ENCODE measurements at regions not wholly inside any gene's neighbourhood (a gene's known extent, or its start where the extent isn't known, plus 50 kb on each side); places are given as distances from the start of the nearest gene placed in this dataset.

- no peaks in the 10 kb centered on the region for H3K9me3 ChIP-seq (ENCODE audit: control insufficient read depth, low read length)
- no peak overlapping the region for H3K18ac ChIP-seq (ENCODE audit: low read depth in 1 of 2, low read length in 2 of 2)
- no peak overlapping the region for H2AFZ ChIP-seq (ENCODE audit: low read depth, low read length)
- no peak overlapping the region for H3K4me3 ChIP-seq (ENCODE audit: insufficient read depth in 1 of 2, low read depth in 1 of 2, low read length in 2 of 2)
- H4K91ac ChIP-seq (ENCODE audit: low read length) = no peak overlapping the region
- no peak overlapping the region for H3K14ac ChIP-seq (ENCODE audit: low read length in 2 of 2)
- no peak overlapping the region for H2BK15ac ChIP-seq (ENCODE audit: low read depth, poor library complexity, severe bottlenecking)
- H3K23ac ChIP-seq (ENCODE audit: low read length in 2 of 2) = no peak overlapping the region
- no peak overlapping the region for H3K27ac ChIP-seq (ENCODE audit: low read length, poor library complexity, severe bottlenecking)
- H2BK12ac ChIP-seq (ENCODE audit: low read length in 2 of 2) = no peak overlapping the region
- no peak overlapping the region for H2AK5ac ChIP-seq (ENCODE audit: low read length, severe bottlenecking)
- H3K9ac ChIP-seq (ENCODE audit: low read length) = no peak overlapping the region
- WGBS = 50% methylated on average over 1 of the region's 1 CpG
- no peaks in the 10 kb centered on the region for H3K79me1 ChIP-seq (replicated peaks; ENCODE audit: low read length, poor library complexity, severe bottlenecking)
- H3K4me2 ChIP-seq (ENCODE audit: low read length, poor library complexity, severe bottlenecking) = no peak overlapping the region
- no peak overlapping the region for H2BK5ac ChIP-seq (ENCODE audit: low read depth, low read length, poor library complexity, severe bottlenecking)
- peaks cover 2% of the 10 kb centered on the region for H3K4me1 ChIP-seq (ENCODE audit: control insufficient read depth, insufficient read depth, low read depth, low read length)
- H3K4ac ChIP-seq (ENCODE audit: low read depth in 1 of 2, low read length in 2 of 2) = no peak overlapping the region
- no peak overlapping the region for H4K8ac ChIP-seq (ENCODE audit: low read length)
- no peak overlapping the region for H2BK120ac ChIP-seq (ENCODE audit: low read depth, low read length)
- DNase-seq = no peak
- H3K36me3 ChIP-seq (ENCODE audit: control insufficient read depth in 1 of 2, insufficient read depth in 2 of 2, low read depth in 1 of 2, low read length in 2 of 2) = no peaks in the 10 kb centered on the region
- no peaks in the 10 kb centered on the region for H3K27me3 ChIP-seq (ENCODE audit: control insufficient read depth in 1 of 2, insufficient read depth in 1 of 2, low read length in 2 of 2)
These were observed 1308.6 kb downstream of the ARAP2 start for GRCh38 chr4:34935739-34936138.

- Histone ChIP-seq H2BK120ac (ENCODE audit: low read depth, low read length) (no peak overlapping the region), H3K4me3 (ENCODE audit: insufficient read depth in 1 of 2, low read depth in 1 of 2, low read length in 2 of 2) (peak overlapping the region in 1 of 2 experiments; percentile 4), H2BK5ac (ENCODE audit: low read depth, low read length, poor library complexity, severe bottlenecking) (no peak overlapping the region), H3K79me1 (replicated peaks; ENCODE audit: low read length, poor library complexity, severe bottlenecking) (no peaks in the 10 kb centered on the region), H2BK12ac (ENCODE audit: low read length in 2 of 2) (no peak overlapping the region), H3K9me3 (ENCODE audit: control insufficient read depth, low read length) (no peaks in the 10 kb centered on the region), H3K4ac (ENCODE audit: low read depth in 1 of 2, low read length in 2 of 2) (no peak overlapping the region), H4K91ac (ENCODE audit: low read length) (no peak overlapping the region), H2AFZ (ENCODE audit: low read depth, low read length) (no peak overlapping the region), H3K14ac (ENCODE audit: low read length in 2 of 2) (peak overlapping the region in 1 of 2 experiments; percentile 64), H3K23ac (ENCODE audit: low read length in 2 of 2) (peak overlapping the region in 1 of 2 experiments; percentile 56), H3K36me3 (ENCODE audit: control insufficient read depth in 1 of 2, insufficient read depth in 2 of 2, low read depth in 1 of 2, low read length in 2 of 2) (no peaks in the 10 kb centered on the region), H3K27me3 (ENCODE audit: control insufficient read depth in 1 of 2, insufficient read depth in 1 of 2, low read length in 2 of 2) (no peaks in the 10 kb centered on the region), H3K27ac (ENCODE audit: low read length, poor library complexity, severe bottlenecking) (no peak overlapping the region), H3K9ac (ENCODE audit: low read length) (no peak overlapping the region), H3K4me1 (ENCODE audit: control insufficient read depth, insufficient read depth, low read depth, low read length) (peaks cover 2% of the 10 kb centered on the region), H4K8ac (ENCODE audit: low read length) (no peak overlapping the region), H3K4me2 (ENCODE audit: low read length, poor library complexity, severe bottlenecking) (no peak overlapping the region), H2AK5ac (ENCODE audit: low read length, severe bottlenecking) (no peak overlapping the region), H3K18ac (ENCODE audit: low read depth in 1 of 2, low read length in 2 of 2) (no peak overlapping the region), H2BK15ac (ENCODE audit: low read depth, poor library complexity, severe bottlenecking) (no peak overlapping the region)
- DNase-seq = no peak
- 87% methylated on average over 14 of the region's 14 CpGs for WGBS
These were observed 1305.2 kb downstream of the ARAP2 start for GRCh38 chr4:34939073-34939472.

- Histone ChIP-seq H3K4me3 (ENCODE audit: insufficient read depth in 1 of 2, low read depth in 1 of 2, low read length in 2 of 2) (no peak overlapping the region), H3K9ac (ENCODE audit: low read length) (no peak overlapping the region), H4K8ac (ENCODE audit: low read length) (no peak overlapping the region), H2BK5ac (ENCODE audit: low read depth, low read length, poor library complexity, severe bottlenecking) (no peak overlapping the region), H3K79me1 (replicated peaks; ENCODE audit: low read length, poor library complexity, severe bottlenecking) (no peaks in the 10 kb centered on the region), H2AK5ac (ENCODE audit: low read length, severe bottlenecking) (no peak overlapping the region), H4K91ac (ENCODE audit: low read length) (no peak overlapping the region), H3K27me3 (ENCODE audit: control insufficient read depth in 1 of 2, insufficient read depth in 1 of 2, low read length in 2 of 2) (no peaks in the 10 kb centered on the region), H2BK12ac (ENCODE audit: low read length in 2 of 2) (no peak overlapping the region), H3K9me3 (ENCODE audit: control insufficient read depth, low read length) (no peaks in the 10 kb centered on the region), H3K4me1 (ENCODE audit: control insufficient read depth, insufficient read depth, low read depth, low read length) (peaks cover 2% of the 10 kb centered on the region), H3K4ac (ENCODE audit: low read depth in 1 of 2, low read length in 2 of 2) (no peak overlapping the region), H3K36me3 (ENCODE audit: control insufficient read depth in 1 of 2, insufficient read depth in 2 of 2, low read depth in 1 of 2, low read length in 2 of 2) (no peaks in the 10 kb centered on the region), H3K4me2 (ENCODE audit: low read length, poor library complexity, severe bottlenecking) (no peak overlapping the region), H3K18ac (ENCODE audit: low read depth in 1 of 2, low read length in 2 of 2) (no peak overlapping the region), H3K14ac (ENCODE audit: low read length in 2 of 2) (no peak overlapping the region), H3K27ac (ENCODE audit: low read length, poor library complexity, severe bottlenecking) (no peak overlapping the region), H2BK120ac (ENCODE audit: low read depth, low read length) (no peak overlapping the region), H3K23ac (ENCODE audit: low read length in 2 of 2) (no peak overlapping the region), H2AFZ (ENCODE audit: low read depth, low read length) (no peak overlapping the region), H2BK15ac (ENCODE audit: low read depth, poor library complexity, severe bottlenecking) (no peak overlapping the region)
- no CpG with 5 or more reads among the region's 2 CpGs for WGBS
- no peak for DNase-seq
These were observed 1300.5 kb downstream of the ARAP2 start for GRCh38 chr4:34943741-34944386.

- Histone ChIP-seq H2AK5ac (ENCODE audit: low read length, severe bottlenecking) (no peak overlapping the region), H2BK15ac (ENCODE audit: low read depth, poor library complexity, severe bottlenecking) (no peak overlapping the region), H3K4ac (ENCODE audit: low read depth in 1 of 2, low read length in 2 of 2) (no peak overlapping the region), H3K27ac (ENCODE audit: low read length, poor library complexity, severe bottlenecking) (no peak overlapping the region), H3K4me2 (ENCODE audit: low read length, poor library complexity, severe bottlenecking) (no peak overlapping the region), H2BK5ac (ENCODE audit: low read depth, low read length, poor library complexity, severe bottlenecking) (no peak overlapping the region), H3K36me3 (ENCODE audit: control insufficient read depth in 1 of 2, insufficient read depth in 2 of 2, low read depth in 1 of 2, low read length in 2 of 2) (no peaks in the 10 kb centered on the region), H3K27me3 (ENCODE audit: control insufficient read depth in 1 of 2, insufficient read depth in 1 of 2, low read length in 2 of 2) (no peaks in the 10 kb centered on the region), H3K4me1 (ENCODE audit: control insufficient read depth, insufficient read depth, low read depth, low read length) (no peaks in the 10 kb centered on the region), H3K23ac (ENCODE audit: low read length in 2 of 2) (no peak overlapping the region), H3K4me3 (ENCODE audit: insufficient read depth in 1 of 2, low read depth in 1 of 2, low read length in 2 of 2) (no peak overlapping the region), H3K18ac (ENCODE audit: low read depth in 1 of 2, low read length in 2 of 2) (no peak overlapping the region), H3K79me1 (replicated peaks; ENCODE audit: low read length, poor library complexity, severe bottlenecking) (no peaks in the 10 kb centered on the region), H2AFZ (ENCODE audit: low read depth, low read length) (no peak overlapping the region), H4K8ac (ENCODE audit: low read length) (no peak overlapping the region), H2BK120ac (ENCODE audit: low read depth, low read length) (no peak overlapping the region), H3K9ac (ENCODE audit: low read length) (no peak overlapping the region), H3K14ac (ENCODE audit: low read length in 2 of 2) (no peak overlapping the region), H3K9me3 (ENCODE audit: control insufficient read depth, low read length) (peaks cover 6% of the 10 kb centered on the region), H4K91ac (ENCODE audit: low read length) (no peak overlapping the region), H2BK12ac (ENCODE audit: low read length in 2 of 2) (no peak overlapping the region)
- DNase-seq = peak; percentile 2
- 87% methylated on average over 2 of the region's 2 CpGs for WGBS
These were observed 1293.4 kb downstream of the ARAP2 start for GRCh38 chr4:34950926-34951325.
